SU-DHL-6 (cell line): ENCODE measurements at regions not wholly inside any gene's neighbourhood (a gene's known extent, or its start where the extent isn't known, plus 50 kb on each side); places are given as distances from the start of the nearest gene placed in this dataset.

ENCODE experiments used
- H2AFZ ChIP-seq: fragments of 200-600 bp; sonication (generic); 2 replicates; pipeline ENCODE4 v1.6.1; 2014; ENCODE audit warnings: low read depth, mild to moderate bottlenecking, moderate library complexity, mixed read lengths, antibody characterized with exemption, low read length; ENCODE audit not compliant: severe bottlenecking
- H3F3A ChIP-seq: fragments of 200-600 bp; shearing (Covaris generic); 2 replicates; pipeline ENCODE4 v1.6.0; 2016; ENCODE audit warnings: antibody characterized with exemption, mild to moderate bottlenecking; ENCODE audit not compliant: insufficient read depth
- H3K27ac ChIP-seq: fragments of 200-600 bp; sonication (generic); 2 replicates; pipeline ENCODE4 v1.5.1; 2016; ENCODE audit warnings: low read depth, mild to moderate bottlenecking, low read length, moderate library complexity, mixed read lengths
- H3K27me3 ChIP-seq: fragments of 200-600 bp; sonication (generic), shearing (Covaris generic); 2 replicates; pipeline ENCODE4 v1.6.0; 2014; ENCODE audit warnings: mild to moderate bottlenecking, low read length
- H3K36me3 ChIP-seq: fragments of 200-600 bp; sonication (generic); 2 replicates; pipeline ENCODE4 v1.6.1; 2014; ENCODE audit warnings: mild to moderate bottlenecking, low read length, mixed read lengths
- H3K4me2 ChIP-seq: fragments of 300-600, 200-600 bp; shearing (Covaris generic), sonication (generic); 2 replicates; pipeline ENCODE4 v1.6.0; 2014; ENCODE audit warnings: low read length, low read depth, mild to moderate bottlenecking; ENCODE audit not compliant: poor library complexity, severe bottlenecking
- H3K4me3 ChIP-seq: fragments of 200-600 bp; sonication (generic); 2 replicates; pipeline ENCODE4 v1.5.1; 2014; ENCODE audit warnings: antibody characterized with exemption, low read length, mild to moderate bottlenecking, mixed read lengths; ENCODE audit not compliant: insufficient read depth, poor library complexity, severe bottlenecking
- H3K79me2 ChIP-seq: fragments of 200-600 bp; sonication (generic); 2 replicates; pipeline ENCODE4 v1.6.1; 2014; ENCODE audit warnings: mild to moderate bottlenecking, low read length, moderate library complexity; ENCODE audit not compliant: insufficient read depth
- H3K9ac ChIP-seq: fragments of 200-600 bp; sonication (generic); 2 replicates; pipeline ENCODE4 v1.7.0; 2014; ENCODE audit warnings: mild to moderate bottlenecking, low read length
- H3K9me2 ChIP-seq: fragments of 200-600 bp; sonication (generic); replicated peaks from 2 replicates; pipeline ENCODE4 v1.6.1; 2014; ENCODE audit warnings: low read length; ENCODE audit not compliant: insufficient read depth
- H3K9me3 ChIP-seq: fragments of 200-600 bp; sonication (generic); 2 replicates; pipeline ENCODE4 v1.6.1; 2014; ENCODE audit warnings: low read length, mixed read lengths; ENCODE audit not compliant: insufficient read depth
- H4K20me1 ChIP-seq: fragments of 200-600 bp; sonication (generic); 2 replicates; pipeline ENCODE4 v1.6.1; 2014; ENCODE audit warnings: low read depth, mild to moderate bottlenecking, antibody characterized with exemption, low read length, moderate library complexity, mixed read lengths
- CTCF ChIP-seq: fragments of 200-600 bp; sonication (generic); IDR thresholded peaks from one replicate; pipeline ENCODE4 v1.5.1; 2017; ENCODE audit warnings: antibody characterized with exemption, mild to moderate bottlenecking, low read length, moderate library complexity; ENCODE audit not compliant: insufficient read depth, poor library complexity, severe bottlenecking
- EZH2phosphoT487 ChIP-seq: fragments of 200-600 bp; sonication (generic), shearing (Covaris generic); conservative IDR thresholded peaks from 2 replicates; pipeline ENCODE4 v1.6.1; 2018; ENCODE audit warnings: mild to moderate bottlenecking, antibody characterized with exemption, low read length, moderate library complexity, mixed read lengths

- Histone ChIP-seq H3K9ac (no peak overlapping the region), H3K27me3 (no peaks in the 10 kb centered on the region), H3F3A (no peaks in the 10 kb centered on the region), H3K4me2 (no peak overlapping the region), H2AFZ (no peak overlapping the region), H3K9me2 (no peaks in the 10 kb centered on the region), H3K4me3 (no peak overlapping the region), H3K27ac (no peak overlapping the region), H3K79me2 (no peaks in the 10 kb centered on the region), H4K20me1 (no peaks in the 10 kb centered on the region), H3K9me3 (no peaks in the 10 kb centered on the region), H3K36me3 (no peaks in the 10 kb centered on the region)
- TF ChIP-seq CTCF: no peak
Measured at GRCh38 chr4:159547645-159548308, 444.9 kb downstream of the RAPGEF2 start.

GRCh38 chr4:159549098-159549518, 446.2 kb downstream of the RAPGEF2 start:
- no peaks in the 10 kb centered on the region for H4K20me1 ChIP-seq
- H3K9ac ChIP-seq: no peak overlapping the region
- no peak overlapping the region for H2AFZ ChIP-seq
- H3K27ac ChIP-seq: no peak overlapping the region
- no peaks in the 10 kb centered on the region for H3K27me3 ChIP-seq
- H3K79me2 ChIP-seq: no peaks in the 10 kb centered on the region
- H3K36me3 ChIP-seq: no peaks in the 10 kb centered on the region
- TF ChIP-seq CTCF: no peak
- TF ChIP-seq EZH2phosphoT487: no peak
- H3F3A ChIP-seq: no peaks in the 10 kb centered on the region
- no peaks in the 10 kb centered on the region for H3K9me2 ChIP-seq
- H3K4me2 ChIP-seq: no peak overlapping the region
- H3K4me3 ChIP-seq: no peak overlapping the region
- no peaks in the 10 kb centered on the region for H3K9me3 ChIP-seq

GRCh38 chr4:159551281-159551680, 448.4 kb downstream of the RAPGEF2 start:
- no peak overlapping the region for H2AFZ ChIP-seq
- no peak overlapping the region for H3K4me3 ChIP-seq
- no peaks in the 10 kb centered on the region for H3F3A ChIP-seq
- no peak overlapping the region for H3K9ac ChIP-seq
- no peaks in the 10 kb centered on the region for H3K9me3 ChIP-seq
- no peak overlapping the region for H3K4me2 ChIP-seq
- TF ChIP-seq CTCF (no peak), EZH2phosphoT487 (no peak)
- H3K36me3 ChIP-seq: no peaks in the 10 kb centered on the region
- H3K27ac ChIP-seq: no peak overlapping the region
- no peaks in the 10 kb centered on the region for H3K79me2 ChIP-seq
- no peaks in the 10 kb centered on the region for H3K27me3 ChIP-seq
- H3K9me2 ChIP-seq: no peaks in the 10 kb centered on the region
- H4K20me1 ChIP-seq: no peaks in the 10 kb centered on the region
